Globus pallidus (tissue), 1 donor: ENCODE measurements at regions not wholly inside any gene's neighbourhood (a gene's known extent, or its start where the extent isn't known, plus 50 kb on each side); places are given as distances from the start of the nearest gene placed in this dataset.
"Not testable (repeated sequence)": the region's sequence is repeated elsewhere in the genome, so short reads cannot be mapped to it uniquely, and the experiment has no call there.

Experiments
- DNase-seq: peaks from one replicate; pipeline ENCODE4 v3.0.0-alpha.2; 2015; ENCODE audit warnings: low spot score

DNA sequence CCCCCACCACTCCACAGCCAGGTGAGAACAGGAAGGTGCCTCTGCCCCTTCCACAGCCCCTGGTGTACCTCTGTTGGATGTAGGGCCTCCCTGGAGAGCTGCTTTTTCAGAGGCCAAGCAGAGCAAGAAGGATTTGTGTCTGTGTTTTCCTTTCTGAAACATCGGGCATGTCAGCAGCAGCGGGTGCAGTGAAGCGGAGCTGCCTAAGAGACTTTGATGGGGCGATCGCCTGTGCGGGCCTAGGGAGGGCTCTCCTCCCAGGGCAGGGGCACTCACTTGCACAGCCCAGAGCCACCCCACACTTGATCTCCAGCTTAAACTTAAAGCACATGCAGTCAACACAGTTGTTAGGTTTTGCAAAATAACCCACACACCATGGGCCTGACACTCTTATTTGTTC, 324.7 kb downstream of the ACTR3B start:
- no peak for DNase-seq

DNA sequence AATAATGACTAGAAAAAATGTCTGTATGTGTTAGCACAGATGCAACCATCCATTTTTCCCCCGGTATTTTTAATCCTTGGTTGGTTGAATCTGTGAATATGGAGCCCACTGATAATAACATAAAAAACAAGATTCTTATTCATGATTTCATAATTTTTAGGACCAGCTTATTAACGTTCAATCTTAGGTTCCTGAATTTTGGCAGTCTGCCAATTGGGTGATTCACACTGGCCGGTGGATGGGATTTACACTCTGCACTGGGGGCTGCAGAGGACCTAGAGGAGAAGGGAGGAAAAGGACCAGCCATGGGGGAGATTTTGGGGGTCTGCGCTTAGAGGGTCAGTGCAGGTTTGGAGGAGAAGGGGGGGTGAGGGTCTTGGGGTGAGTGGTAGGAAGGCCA, 327.9 kb downstream of the ACTR3B start:
- DNase-seq = no peak

DNA sequence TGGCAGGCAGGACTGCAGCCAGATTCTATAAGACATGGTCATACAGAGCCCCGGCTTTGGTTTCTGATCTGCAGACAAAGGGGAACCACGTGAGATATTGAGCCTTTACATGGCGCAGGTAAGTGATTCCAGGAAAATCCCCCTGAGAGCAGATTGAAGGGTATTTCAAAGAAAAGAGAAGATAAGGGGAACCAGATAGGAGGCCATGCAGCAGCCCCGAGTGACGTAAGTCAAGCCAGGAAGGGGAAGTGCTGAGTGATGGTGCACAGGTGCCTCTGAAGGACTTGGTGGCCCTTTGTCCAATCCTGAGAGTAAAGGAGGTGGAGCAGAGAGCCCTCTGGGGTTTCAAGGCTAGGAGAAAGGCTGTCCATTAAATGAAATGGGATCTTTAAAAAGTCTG, 329.0 kb downstream of the ACTR3B start:
- DNase-seq = no peak

DNA sequence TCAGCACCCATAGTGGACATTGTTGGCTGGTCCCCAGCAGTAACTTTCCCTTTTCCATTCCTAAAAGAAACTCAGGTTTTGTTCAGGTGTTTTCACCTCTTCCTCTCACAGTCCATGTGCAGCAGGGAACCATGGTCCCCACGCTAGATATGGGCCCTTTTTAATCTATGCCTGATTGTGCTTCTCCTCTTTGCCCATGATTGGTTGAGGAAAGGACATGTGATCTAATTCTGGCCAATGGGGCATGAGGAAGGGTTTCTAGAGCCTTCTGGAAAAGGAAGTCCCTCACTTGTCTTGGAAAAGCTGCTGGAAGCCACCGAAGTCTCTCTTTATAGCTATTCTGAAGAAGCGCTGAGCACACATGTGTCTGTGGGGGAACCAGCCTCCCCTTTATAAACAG, 330.7 kb downstream of the ACTR3B start:
- no peak for DNase-seq

DNA sequence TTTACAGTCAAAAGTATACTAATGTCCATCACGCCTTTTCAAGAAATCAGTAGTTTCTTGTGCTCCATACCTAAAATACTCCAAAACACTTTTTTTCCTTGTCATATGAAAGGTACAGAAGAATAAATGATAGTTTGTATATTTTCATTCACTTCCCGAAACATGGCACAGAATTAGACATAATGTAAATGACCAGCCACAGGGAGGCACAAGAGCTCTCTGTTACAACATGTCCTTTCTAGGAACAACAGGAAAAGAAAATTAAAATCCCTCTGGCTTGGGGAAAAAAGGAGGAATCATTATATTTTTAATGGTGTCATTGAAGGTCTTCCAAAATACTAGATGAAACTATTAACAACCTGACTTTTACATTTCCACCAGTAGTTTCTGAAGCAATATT, 331.2 kb downstream of the ACTR3B start:
- no peak for DNase-seq

DNA sequence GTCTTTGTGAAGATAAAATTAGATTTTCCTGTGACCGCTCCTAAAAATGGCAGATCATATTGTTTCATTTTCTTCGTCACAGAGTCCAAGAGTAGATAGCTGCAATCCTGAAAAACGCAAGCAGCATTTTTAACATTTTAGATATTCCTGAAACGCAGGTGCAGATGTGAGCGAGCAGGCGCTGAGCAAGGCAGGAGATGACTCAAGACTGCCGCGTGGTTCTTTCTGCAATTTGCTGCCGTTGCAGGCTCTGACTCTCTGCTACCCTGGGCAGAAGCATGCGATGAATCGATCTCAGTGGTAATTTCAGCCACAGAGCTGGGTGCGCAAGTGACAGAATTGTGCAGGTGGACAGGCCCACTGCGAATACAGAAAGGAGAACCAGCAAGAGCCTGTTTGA, 331.9 kb downstream of the ACTR3B start:
- no peak for DNase-seq

DNA sequence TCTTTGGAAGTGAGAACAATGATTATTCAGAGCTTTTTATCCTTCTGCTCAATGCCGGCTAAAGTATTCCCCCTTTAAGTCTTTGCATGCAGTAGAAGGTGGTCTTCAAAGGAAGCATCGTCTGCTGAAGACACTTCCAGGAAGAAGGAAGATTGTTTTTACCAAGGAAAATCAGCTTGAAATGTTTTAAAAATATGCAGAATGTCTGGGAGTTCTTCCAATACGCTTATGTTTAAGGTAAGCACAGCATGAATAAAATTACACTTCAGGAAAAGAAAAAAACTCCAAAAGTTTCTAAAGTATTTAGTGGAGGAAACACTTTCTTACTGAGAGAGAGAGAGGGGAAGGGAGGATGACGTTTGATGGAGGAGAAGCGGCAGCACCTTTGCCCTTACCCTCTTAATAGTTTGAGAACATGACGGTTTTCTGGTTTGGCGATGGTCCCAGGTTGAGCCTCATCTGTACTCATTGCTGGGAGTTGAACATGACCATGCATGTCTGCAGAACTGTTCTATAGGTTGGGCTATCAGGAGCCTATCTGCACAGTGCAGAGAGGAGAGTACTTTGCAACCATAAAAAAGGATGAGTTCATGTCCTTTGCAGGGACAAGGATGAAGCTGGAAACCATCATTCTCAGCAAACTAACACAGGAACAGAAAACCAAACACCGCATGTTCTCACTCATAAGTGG, 338.1 kb downstream of the ACTR3B start:
- no peak for DNase-seq

DNA sequence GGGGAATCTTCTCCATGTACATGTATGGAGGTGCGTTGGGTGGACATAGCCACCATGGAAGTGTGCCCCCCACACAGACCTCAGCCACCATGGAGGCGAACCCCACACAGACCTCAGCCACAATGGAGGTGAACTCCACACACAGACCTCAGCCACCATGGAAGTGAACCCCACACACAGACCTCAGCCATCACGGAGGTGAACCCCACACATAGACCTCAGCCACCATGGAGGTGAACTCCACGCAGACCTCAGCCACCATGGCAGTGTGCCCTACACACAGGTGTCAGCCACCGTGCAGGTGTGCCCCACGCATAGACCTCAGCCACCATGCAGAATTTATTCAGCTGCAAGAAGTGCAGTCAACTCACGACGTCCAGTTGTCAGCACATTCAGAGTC, 339.7 kb downstream of the ACTR3B start:
- no peak for DNase-seq

DNA sequence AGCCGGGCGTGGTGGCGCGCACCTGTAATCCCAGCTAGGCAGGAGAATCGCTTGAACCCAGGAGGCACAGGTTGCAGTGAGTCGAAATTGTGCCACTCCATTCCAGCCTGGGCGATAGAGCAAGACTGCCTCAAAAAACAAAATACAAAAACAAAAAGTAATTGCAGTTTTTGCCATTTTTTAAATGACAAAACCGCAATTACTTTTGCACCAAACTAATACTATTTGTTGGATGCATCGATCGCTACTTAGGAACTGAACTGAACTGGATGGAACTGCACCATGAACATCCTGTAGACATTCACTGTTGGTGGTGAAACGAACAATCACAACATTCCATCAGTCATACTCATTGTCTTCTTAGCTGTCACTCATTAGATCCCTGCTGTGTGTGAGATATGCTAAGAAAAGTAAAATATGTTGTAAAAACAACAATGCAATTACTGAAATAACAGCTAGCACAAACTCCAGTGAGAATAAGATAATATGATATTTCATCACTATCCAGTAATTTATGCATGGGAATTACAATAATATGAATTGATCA, 341.2 kb downstream of the ACTR3B start:
- DNase-seq = no peak

DNA sequence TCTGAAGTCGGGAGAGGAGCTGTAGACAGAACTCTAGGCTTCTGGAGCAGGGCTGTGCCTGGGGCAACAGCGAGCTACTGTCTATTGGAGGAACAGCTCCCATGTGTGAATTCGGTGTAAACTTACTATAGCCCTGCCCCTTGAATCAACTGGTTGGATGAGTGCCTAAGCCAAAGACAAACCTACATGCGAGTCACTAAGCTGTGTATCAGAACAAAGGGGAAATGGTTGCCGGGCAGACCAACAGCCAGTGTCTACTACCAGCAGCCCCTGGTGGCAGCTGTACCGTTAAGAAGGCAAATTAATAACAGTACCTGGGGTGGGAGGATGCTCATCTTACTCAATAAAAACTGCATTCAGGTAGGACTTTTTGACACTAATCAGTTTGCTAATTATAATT, 343.6 kb downstream of the ACTR3B start:
- no peak for DNase-seq

DNA sequence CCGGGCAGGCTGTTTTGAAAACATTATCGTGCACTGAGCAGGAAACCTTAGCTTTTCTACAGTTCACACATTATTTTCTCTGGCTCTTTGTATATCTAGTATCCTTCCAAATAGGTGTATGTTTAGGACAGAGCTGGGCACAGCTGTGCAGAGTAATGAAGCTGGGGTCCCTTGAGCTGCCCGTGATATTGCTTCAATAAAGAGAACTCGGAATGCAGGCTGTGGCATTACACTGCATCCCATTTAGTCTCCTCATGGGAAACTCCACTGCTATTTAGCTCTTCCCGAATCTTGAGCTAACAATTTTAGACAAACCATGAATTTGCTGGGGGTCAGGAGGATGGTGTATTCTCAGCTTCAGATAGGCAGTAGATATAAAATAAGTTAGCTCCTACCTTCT, 348.3 kb downstream of the ACTR3B start:
- no peak for DNase-seq

DNA sequence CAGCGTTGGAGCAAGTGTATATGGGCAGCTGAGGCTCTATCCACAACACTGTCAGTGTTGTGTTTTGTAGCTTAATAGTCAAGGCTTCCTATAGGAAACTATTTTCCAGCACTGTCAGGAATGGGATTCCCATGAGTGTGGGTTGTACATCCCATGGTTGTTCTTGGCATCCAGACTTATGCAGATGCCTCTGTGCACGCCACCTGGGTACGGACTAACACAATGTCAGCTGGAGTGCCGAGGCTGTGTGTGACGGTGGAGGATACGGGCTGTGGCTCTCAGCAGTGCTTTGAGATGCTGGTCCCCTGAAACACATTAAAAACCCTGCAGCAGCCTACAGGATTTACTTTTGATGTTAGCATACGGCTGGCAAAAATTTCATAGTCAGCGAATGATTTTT, 350.0 kb downstream of the ACTR3B start:
- no peak for DNase-seq

DNA sequence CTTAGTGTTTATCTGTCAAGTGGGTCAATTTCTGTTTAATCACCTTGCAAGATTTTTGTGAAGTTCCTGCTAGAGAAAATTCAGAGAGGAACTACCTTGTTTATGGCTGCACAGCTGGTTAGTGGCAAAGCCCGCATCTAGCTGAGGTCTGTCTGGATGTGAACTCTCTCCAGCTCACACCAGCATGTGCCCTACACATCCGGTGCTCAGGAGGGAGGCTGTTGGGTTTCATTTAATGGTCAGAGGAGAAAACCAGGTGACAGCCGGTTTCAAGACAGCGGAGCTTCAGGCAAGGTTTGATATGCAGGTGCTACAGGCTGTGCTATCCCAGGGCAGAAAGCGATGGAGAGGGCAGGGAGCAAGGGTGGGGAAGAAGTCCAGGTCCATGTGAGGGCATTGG, 351.1 kb downstream of the ACTR3B start:
- DNase-seq = no peak

DNA sequence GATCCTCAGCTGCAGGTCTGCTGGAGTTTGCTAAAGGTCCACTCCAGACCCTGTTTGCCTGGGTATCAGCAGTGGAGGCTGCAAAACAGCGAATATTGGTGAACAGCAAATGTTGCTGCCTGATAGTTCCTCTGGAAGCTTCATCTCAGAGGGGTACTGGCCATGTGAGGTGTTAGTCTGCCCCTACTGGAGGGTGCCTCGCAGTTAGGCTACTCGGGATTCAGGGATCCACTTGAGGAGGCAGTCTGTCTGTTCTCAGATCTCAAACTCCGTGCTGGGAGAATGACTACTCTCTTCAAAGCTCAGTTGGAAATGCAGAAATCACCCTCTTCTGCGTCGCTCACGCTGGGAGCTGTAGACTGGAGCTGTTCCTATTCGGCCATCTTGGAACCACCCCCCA, 362.7 kb downstream of the ACTR3B start:
- DNase-seq = not testable (repeated sequence)

DNA sequence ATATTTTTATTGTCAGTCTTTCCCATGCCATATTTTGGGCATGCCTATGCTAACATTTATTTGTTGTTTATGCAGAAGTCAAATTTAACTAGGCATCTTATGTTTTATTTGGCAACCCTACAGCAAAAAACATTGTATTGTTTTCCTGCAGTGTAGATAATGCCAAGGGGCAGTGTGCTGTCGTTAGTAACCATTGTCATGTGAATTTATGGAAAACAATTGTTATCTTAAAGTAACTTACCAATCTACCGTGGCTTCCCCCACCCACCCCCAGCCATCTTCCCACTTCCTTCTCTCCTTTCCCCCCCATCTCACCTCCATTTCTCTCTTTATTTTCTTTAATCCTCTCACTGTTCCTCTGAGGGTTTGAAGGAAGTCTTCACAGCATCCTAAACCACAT, 370.5 kb downstream of the ACTR3B start:
- DNase-seq = no peak

DNA sequence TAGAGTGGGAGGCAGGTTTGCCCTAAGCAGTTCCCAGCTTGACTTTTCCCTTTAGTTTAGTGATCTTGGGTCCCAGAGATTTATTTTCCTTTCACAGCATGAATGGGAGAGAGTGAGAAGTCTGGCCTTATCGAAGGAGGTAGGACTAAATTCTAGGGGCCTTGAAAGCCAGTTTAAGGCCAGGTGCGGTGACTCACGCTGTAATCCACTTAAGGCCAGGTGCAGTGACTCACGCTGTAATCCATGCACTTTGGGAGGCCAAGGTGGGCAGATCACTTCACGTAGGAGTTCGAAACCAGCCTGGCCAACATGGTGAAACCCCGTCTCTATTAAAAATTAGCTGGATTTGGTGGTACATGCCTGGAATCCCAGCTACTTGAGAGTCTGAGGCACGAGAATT, 392.2 kb downstream of the ACTR3B start:
- no peak for DNase-seq

DNA sequence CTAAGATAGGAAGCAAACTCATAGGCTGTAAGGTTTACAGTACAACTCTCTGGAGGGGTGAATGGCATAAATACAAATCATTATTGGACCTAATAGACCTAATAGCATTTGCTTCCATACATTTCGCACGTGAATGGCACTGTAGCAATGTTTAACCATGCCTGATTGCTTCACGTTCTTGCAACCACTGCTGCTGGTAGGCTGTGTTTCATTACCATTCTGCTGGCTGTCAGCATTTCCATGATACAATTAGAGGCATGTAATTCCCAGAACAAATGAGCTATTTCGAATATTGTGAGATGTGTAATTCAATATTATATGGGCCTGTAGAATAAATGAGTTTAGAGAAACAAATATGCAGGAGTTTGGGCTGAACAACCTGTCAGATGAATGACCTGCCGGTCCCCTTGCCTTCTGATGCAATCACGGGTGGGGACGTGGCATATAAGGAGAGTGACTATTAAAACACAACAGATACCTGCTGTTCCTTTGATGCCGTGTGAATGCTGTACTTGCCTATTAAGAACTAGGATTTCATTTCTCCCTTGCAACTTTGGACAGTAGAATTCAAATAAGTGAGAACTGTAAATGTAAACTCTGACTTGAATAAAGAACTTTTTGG, 393.4 kb downstream of the ACTR3B start:
- no peak for DNase-seq

DNA sequence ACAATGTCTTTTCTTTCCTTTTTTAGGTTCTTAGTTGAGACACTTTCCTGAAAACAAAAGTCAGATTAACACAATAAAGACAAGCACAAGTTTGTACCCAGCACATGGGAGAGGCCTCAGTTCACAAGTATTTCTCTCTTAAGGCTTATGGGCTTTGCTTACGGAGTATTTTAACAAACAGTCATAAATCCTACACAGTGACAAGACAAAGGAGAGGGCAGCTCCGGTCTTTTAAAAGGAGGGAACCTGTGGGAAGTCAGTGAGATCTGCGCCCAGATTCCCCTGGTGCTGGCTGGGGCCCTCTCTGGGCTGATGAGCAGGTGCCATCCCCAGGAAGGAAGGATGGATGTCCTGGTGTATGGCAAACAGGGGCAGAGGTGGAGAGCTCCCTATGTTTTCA, 398.6 kb downstream of the ACTR3B start:
- DNase-seq = no peak

DNA sequence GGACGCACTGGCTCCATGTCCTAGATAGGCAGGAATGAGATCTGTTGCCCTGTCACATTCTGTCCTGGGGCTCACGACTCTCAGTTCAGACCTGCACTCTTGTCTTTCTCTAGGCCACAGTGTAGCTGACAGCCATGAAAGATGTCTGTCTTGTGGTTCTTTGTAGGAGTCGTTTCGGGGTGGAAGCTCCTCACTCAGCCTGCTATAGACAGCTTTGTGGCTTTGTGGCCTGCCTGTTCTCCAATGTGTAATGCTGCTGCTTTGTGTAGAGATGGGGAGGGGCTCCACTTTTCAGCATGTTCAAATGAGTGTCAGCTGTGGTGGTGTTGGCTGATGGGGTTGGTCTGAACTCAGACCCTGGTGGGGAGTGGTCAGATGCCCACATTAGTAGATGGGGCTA, 410.7 kb downstream of the ACTR3B start:
- no peak for DNase-seq

DNA sequence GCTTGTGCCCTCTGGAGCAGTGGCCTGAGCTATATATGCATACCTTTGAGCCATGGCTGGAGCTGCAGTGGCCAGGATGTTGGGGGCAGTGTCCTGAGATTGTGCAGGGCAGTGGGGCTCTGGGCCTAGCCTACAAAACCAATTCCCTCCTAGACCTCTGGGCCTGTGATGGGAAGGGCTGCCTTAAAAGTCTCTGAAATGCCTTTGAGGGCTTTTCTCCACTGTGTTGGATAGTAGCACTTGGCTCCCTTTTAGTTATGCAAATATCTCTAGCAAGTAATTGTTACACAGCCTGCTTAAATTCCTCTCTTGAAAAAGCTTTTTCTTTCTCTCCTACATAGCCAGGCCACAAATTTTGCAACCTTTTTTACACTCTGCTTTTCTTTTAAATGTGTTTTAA, 426.4 kb downstream of the ACTR3B start:
- no peak for DNase-seq

DNA sequence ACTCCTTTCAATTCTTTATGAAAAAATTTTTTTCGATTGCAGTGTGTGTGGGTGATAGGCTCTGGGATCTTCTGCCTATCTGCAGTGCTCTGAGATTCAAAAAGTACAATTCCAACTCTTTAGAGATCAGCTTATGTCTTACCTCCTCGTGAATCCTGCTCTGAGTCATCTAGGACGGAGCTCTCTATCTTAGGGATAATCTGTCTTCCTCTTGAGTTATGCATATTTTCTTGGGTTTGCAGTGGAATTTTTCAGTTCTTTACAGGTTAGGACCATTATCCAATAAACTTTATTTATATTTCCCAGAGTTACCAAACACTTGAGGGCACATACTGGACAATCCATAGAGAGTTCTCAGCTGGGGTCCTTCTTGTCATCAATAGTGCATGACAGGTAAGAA, 428.6 kb downstream of the ACTR3B start:
- no peak for DNase-seq

DNA sequence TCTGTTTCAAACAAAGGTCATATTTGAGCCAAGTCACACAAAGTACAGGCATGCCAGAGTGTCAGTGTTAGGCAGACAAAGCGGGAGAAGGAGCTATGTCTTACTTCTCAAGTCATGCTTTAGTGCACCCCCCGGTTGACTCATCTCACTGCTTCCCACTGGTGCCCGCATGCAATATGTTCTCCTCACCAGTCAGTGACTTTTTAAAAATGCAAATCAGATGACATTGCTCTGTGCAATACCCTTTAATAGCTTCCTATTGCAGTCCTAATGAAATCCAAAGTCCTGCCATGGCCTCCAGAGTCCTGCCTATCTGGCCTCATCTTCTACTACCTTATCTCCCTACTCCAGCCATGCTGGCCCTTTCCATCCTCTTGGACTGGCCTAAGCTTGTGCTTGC, 429.1 kb downstream of the ACTR3B start:
- DNase-seq = no peak

DNA sequence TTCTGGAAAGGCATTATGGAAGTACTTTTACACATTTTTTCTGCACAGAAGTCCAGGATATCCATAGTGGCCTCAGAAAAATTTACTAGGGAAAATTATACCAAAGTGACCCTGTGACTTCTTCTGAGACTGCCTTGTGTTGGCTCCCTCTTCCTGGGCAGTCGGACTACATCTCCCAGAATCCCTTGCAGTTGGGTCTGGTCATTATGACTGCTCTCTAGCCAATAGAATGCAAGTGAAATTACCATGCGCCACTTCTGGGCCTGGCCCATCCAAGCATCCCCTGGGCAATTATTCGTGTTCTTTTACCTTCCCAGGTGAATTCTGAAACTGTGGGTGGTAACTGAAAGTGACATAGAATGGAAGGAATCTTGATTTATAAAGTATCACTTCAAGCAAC, 430.9 kb downstream of the ACTR3B start:
- DNase-seq = peak; percentile 2

DNA sequence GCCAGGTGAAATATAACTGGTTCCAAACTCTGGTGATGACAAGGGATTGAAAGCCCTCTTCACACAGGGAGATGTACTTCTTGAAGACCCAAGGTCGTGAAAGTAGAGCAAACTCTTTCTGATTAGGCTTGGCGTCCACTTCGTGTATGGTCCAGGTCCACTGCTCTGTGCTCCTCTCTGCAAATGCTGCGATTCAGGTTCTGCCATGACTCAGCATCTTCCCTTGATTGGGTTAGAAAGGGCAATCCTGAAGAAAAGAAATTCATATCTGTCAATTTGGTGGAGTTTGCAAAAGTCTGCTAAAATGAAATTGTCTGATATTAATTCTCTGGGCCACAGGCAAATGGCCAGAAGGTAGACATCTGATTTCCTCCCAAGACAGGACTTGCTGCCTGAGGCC, 431.4 kb downstream of the ACTR3B start:
- DNase-seq = no peak
